ENCODE measurements at regions not wholly inside any gene's neighbourhood (a gene's known extent, or its start where the extent isn't known, plus 50 kb on each side); places are given as distances from the start of the nearest gene placed in this dataset.
A peak's percentile ranks its signal among the peaks of the same experiment; 100 is the strongest.

DNA sequence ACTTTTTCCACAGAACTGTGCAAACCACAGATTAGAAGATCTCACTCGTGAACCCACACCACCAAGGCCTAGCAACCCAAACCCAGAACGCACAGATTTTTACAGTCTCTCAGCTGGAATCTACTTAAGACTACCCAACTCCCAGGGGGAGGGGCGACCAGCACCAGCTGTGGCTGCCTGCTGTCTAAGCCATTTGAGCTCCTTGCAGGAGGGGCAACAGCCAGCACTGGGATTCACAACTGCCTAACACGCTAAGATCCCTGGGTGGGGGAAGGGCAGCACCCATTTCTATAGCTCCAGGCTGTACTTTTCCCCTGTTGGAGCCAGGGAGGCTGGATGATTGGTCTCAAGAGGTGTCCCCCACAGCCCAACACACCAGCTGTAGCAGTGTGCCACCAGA, 368.8 kb downstream of the SUCLA2 start:
- Histone ChIP-seq H3T11ph (ENCODE audit: low read length) (no peak overlapping the region), H3K56ac (ENCODE audit: insufficient read length, low read depth, low read length) (no peak overlapping the region), H4K20me1 (ENCODE audit: control insufficient read depth, insufficient read depth, insufficient read length) (no peaks in the 10 kb centered on the region), H2BK120ac (ENCODE audit: low read depth, low read length, poor library complexity, severe bottlenecking) (no peak overlapping the region), H2BK5ac (ENCODE audit: insufficient read length, low read length) (no peak overlapping the region), H3K23ac (ENCODE audit: insufficient read length, low read depth, low read length) (no peak overlapping the region), H4K91ac (ENCODE audit: insufficient read length, low read depth, low read length) (no peak overlapping the region), H2AK5ac (ENCODE audit: insufficient read length, low read length) (no peak overlapping the region), H4K8ac (replicated peaks; ENCODE audit: insufficient read length, low read depth, low read length) (no peak overlapping the region), H2BK15ac (ENCODE audit: low read depth, low read length) (no peak overlapping the region), H3K4me1 (ENCODE audit: insufficient read depth, low read length) (no peaks in the 10 kb centered on the region; the same call in 1 of the 2 replicates), H3K4ac (ENCODE audit: low read depth, low read length) (no peak overlapping the region), H3K14ac (ENCODE audit: insufficient read depth, low read length) (no peak overlapping the region), H3K9ac (ENCODE audit: extremely low read depth, insufficient read length, low read length) (no peak overlapping the region), H3K18ac (ENCODE audit: insufficient read length, low read depth, low read length) (no peak overlapping the region), H3K27ac (ENCODE audit: insufficient read length, low read depth, low read length) (no peak overlapping the region), H3K23me2 (ENCODE audit: insufficient read length, low read depth, low read length, poor library complexity, severe bottlenecking) (no peaks in the 10 kb centered on the region), H2BK20ac (ENCODE audit: low read depth, low read length, poor library complexity, severe bottlenecking) (no peak overlapping the region), H2BK12ac (ENCODE audit: insufficient read length, low read depth, low read length) (no peak overlapping the region), H3K27me3 (ENCODE audit: insufficient read depth, low read length) (no peaks in the 10 kb centered on the region), H3K4me2 (ENCODE audit: insufficient read depth, insufficient read length, low read length) (no peak overlapping the region), H4K5ac (ENCODE audit: insufficient read length, low read depth, low read length) (no peak overlapping the region), H2AFZ (ENCODE audit: low read length) (no peak overlapping the region), H3K9me3 (ENCODE audit: control insufficient read depth, low read depth, low read length) (no peaks in the 10 kb centered on the region), H3K79me2 (ENCODE audit: insufficient read depth, low read length) (no peaks in the 10 kb centered on the region), H3K79me1 (ENCODE audit: insufficient read depth, low read depth, low read length, poor library complexity, severe bottlenecking) (no peaks in the 10 kb centered on the region)
- H3K4me1 Mint-ChIP-seq, result peaks cover 7 to 12% of the 10 kb centered on the region in 2 experiments
- H3K36me3 Mint-ChIP-seq (ENCODE audit: insufficient read depth in 1 of 3, low read depth in 3 of 3), result peaks cover 8 to 37% (median 15%) of the 10 kb centered on the region in 3 experiments; a peak in 5 of 7 replicates
- WGBS (ENCODE audit: extremely low coverage, insufficient read length, low lambda C conversion rate), result no CpG with 5 or more reads among the region's 4 CpGs
- 0 out of 5 replicates have a peak overlapping the region, but pooled peaks of 1 of the 2 experiments have one; percentile 10 for H3K4me3 Mint-ChIP-seq
- TF ChIP-seq CTCF (conservative IDR thresholded peaks at IDR 0.05), result no peak
- H3K9me3 Mint-ChIP-seq, result peaks cover 29 to 39% of the 10 kb centered on the region in 2 experiments
- peak; percentile 43 for DNase-seq
- H3K27me3 Mint-ChIP-seq (ENCODE audit: low read depth), result peaks cover 1% of the 10 kb centered on the region; the same call in 1 of the 2 replicates
- peak overlapping the region in 1 of 3 experiments; percentile 90; a peak in 1 of 7 replicates for H3K27ac Mint-ChIP-seq

Data from H9 (cell line).